NOMO-1 treated with dmso at 0.1 percent for 144 hours (cell line): ENCODE measurements at regions not wholly inside any gene's neighbourhood (a gene's known extent, or its start where the extent isn't known, plus 50 kb on each side); places are given as distances from the start of the nearest gene placed in this dataset.

ENCODE experiments used
- DNase-seq: peaks from one replicate; lab custom pipeline; 2025; ENCODE audit not compliant: unreplicated experiment; lab: John Stamatoyannopoulos, UW

GRCh38 chr3:117490716-117491115, 781.1 kb downstream of the TUSC7 start:
- DNase-seq = no peak

- no peak for DNase-seq
Observed at GRCh38 chr3:117495620-117496019, 786.0 kb downstream of the TUSC7 start.

- no peak for DNase-seq
Observed at GRCh38 chr3:117499189-117499870, 789.8 kb downstream of the TUSC7 start.

- DNase-seq = no peak
Observed at GRCh38 chr3:117507958-117508357, 798.4 kb downstream of the TUSC7 start.

GRCh38 chr3:117509858-117510257, 800.3 kb downstream of the TUSC7 start:
- no peak for DNase-seq

- DNase-seq = no peak
Observed at GRCh38 chr3:117510396-117510795, 800.8 kb downstream of the TUSC7 start.

- DNase-seq = no peak
Observed at GRCh38 chr3:117512975-117513374, 803.4 kb downstream of the TUSC7 start.

GRCh38 chr3:117515309-117515708, 805.7 kb downstream of the TUSC7 start:
- DNase-seq = no peak

- DNase-seq = no peak
Observed at GRCh38 chr3:117518364-117518763, 808.8 kb downstream of the TUSC7 start.

- no peak for DNase-seq
Observed at GRCh38 chr3:117519776-117520175, 810.2 kb downstream of the TUSC7 start.

- no peak for DNase-seq
Observed at GRCh38 chr3:117520582-117520981, 811.0 kb downstream of the TUSC7 start.

GRCh38 chr3:117523418-117523817, 813.8 kb downstream of the TUSC7 start:
- no peak for DNase-seq

GRCh38 chr3:117524890-117525289, 815.3 kb downstream of the TUSC7 start:
- no peak for DNase-seq

GRCh38 chr3:117526470-117527079, 817.0 kb downstream of the TUSC7 start:
- no peak for DNase-seq

- DNase-seq = no peak
Observed at GRCh38 chr3:117527346-117527745, 817.8 kb downstream of the TUSC7 start.

- DNase-seq = no peak
Observed at GRCh38 chr3:117528688-117529087, 819.1 kb downstream of the TUSC7 start.

- no peak for DNase-seq
Observed at GRCh38 chr3:117531078-117531767, 821.6 kb downstream of the TUSC7 start.

- DNase-seq = no peak
Observed at GRCh38 chr3:117532268-117532667, 822.7 kb downstream of the TUSC7 start.

- DNase-seq = no peak
Observed at GRCh38 chr3:117534138-117534537, 824.6 kb downstream of the TUSC7 start.

- DNase-seq = no peak
Observed at GRCh38 chr3:117536006-117536405, 826.4 kb downstream of the TUSC7 start.

- DNase-seq = no peak
Observed at GRCh38 chr3:117537949-117538348, 828.4 kb downstream of the TUSC7 start.

GRCh38 chr3:117539729-117540128, 830.1 kb downstream of the TUSC7 start:
- no peak for DNase-seq
